ENCODE measurements at regions not wholly inside any gene's neighbourhood (a gene's known extent, or its start where the extent isn't known, plus 50 kb on each side); places are given as distances from the start of the nearest gene placed in this dataset.

GRCh38 chr6:27791182-27791943 is 120.8 kb downstream of the OR2B2 start (continued):
- TF ChIP-seq, protein P1, sequence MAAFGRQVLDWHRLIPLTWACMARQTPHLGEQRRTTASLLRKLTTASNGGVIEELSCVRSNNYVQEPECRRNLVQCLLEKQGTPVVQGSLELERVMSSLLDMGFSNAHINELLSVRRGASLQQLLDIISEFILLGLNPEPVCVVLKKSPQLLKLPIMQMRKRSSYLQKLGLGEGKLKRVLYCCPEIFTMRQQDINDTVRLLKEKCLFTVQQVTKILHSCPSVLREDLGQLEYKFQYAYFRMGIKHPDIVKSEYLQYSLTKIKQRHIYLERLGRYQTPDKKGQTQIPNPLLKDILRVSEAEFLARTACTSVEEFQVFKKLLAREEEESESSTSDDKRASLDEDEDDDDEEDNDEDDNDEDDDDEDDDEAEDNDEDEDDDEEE (CRISPR knock-in tag; IDR thresholded peaks at IDR 0.05), result peak; percentile 74
- TF ChIP-seq MAF1 (CRISPR knock-in tag; IDR thresholded peaks at IDR 0.05; ENCODE audit: borderline replicate concordance) (peak; percentile 96), ZNF574 (CRISPR knock-in tag; IDR thresholded peaks at IDR 0.05) (peak; percentile 55), ZZZ3 (CRISPR knock-in tag; IDR thresholded peaks at IDR 0.05; ENCODE audit: borderline replicate concordance) (no peak), ZNF776 (CRISPR knock-in tag; IDR thresholded peaks at IDR 0.05) (no peak), SOX5 (CRISPR knock-in tag; IDR thresholded peaks at IDR 0.05; ENCODE audit: borderline replicate concordance) (peak; percentile 32; the same call in 1 of the 2 replicates), ZNF550 (CRISPR knock-in tag; IDR thresholded peaks at IDR 0.05; ENCODE audit: borderline replicate concordance) (no peak), MEF2D (CRISPR knock-in tag; IDR thresholded peaks at IDR 0.05) (0 out of 2 replicates have a peak, but pooled peaks have one; percentile 36), IRF2 (CRISPR knock-in tag; IDR thresholded peaks at IDR 0.05) (peak; percentile 59; the same call in 1 of the 2 replicates), SOX6 (IDR thresholded peaks at IDR 0.05) (no peak), SOX6 (CRISPR knock-in tag; IDR thresholded peaks at IDR 0.05) (0 out of 2 replicates have a peak, but pooled peaks have one; percentile 10), HOMEZ (CRISPR knock-in tag; IDR thresholded peaks at IDR 0.05; ENCODE audit: low read depth) (0 out of 2 replicates have a peak, but pooled peaks have one; percentile 58), MIER3 (CRISPR knock-in tag; IDR thresholded peaks at IDR 0.05; ENCODE audit: borderline replicate concordance) (peak; percentile 54; the same call in 1 of the 2 replicates), ZBTB20 (CRISPR knock-in tag; IDR thresholded peaks at IDR 0.05; ENCODE audit: borderline replicate concordance, low read depth) (no peak), FOXP1 (IDR thresholded peaks at IDR 0.05) (no peak), FOXP1 (CRISPR knock-in tag; IDR thresholded peaks at IDR 0.05) (no peak), CBX5 (CRISPR knock-in tag; IDR thresholded peaks at IDR 0.05; ENCODE audit: borderline replicate concordance) (no peak)
- TF ChIP-seq, protein P2, sequence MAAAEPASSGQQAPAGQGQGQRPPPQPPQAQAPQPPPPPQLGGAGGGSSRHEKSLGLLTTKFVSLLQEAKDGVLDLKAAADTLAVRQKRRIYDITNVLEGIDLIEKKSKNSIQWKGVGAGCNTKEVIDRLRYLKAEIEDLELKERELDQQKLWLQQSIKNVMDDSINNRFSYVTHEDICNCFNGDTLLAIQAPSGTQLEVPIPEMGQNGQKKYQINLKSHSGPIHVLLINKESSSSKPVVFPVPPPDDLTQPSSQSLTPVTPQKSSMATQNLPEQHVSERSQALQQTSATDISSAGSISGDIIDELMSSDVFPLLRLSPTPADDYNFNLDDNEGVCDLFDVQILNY (CRISPR knock-in tag; conservative IDR thresholded peaks at IDR 0.05), result no peak
- TF ChIP-seq, protein P3, sequence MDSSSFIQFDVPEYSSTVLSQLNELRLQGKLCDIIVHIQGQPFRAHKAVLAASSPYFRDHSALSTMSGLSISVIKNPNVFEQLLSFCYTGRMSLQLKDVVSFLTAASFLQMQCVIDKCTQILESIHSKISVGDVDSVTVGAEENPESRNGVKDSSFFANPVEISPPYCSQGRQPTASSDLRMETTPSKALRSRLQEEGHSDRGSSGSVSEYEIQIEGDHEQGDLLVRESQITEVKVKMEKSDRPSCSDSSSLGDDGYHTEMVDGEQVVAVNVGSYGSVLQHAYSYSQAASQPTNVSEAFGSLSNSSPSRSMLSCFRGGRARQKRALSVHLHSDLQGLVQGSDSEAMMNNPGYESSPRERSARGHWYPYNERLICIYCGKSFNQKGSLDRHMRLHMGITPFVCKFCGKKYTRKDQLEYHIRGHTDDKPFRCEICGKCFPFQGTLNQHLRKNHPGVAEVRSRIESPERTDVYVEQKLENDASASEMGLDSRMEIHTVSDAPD (CRISPR knock-in tag; IDR thresholded peaks at IDR 0.05), result no peak
- TF ChIP-seq, protein P4, sequence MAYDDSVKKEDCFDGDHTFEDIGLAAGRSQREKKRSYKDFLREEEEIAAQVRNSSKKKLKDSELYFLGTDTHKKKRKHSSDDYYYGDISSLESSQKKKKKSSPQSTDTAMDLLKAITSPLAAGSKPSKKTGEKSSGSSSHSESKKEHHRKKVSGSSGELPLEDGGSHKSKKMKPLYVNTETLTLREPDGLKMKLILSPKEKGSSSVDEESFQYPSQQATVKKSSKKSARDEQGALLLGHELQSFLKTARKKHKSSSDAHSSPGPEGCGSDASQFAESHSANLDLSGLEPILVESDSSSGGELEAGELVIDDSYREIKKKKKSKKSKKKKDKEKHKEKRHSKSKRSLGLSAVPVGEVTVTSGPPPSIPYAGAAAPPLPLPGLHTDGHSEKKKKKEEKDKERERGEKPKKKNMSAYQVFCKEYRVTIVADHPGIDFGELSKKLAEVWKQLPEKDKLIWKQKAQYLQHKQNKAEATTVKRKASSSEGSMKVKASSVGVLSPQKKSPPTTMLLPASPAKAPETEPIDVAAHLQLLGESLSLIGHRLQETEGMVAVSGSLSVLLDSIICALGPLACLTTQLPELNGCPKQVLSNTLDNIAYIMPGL (CRISPR knock-in tag; IDR thresholded peaks at IDR 0.05; ENCODE audit: borderline replicate concordance in 1 of 2, low read depth in 1 of 2), result peak; percentile 49 to 97

Data from HepG2 (cell line).